HG03135 (cell line): ENCODE measurements at regions not wholly inside any gene's neighbourhood (a gene's known extent, or its start where the extent isn't known, plus 50 kb on each side); places are given as distances from the start of the nearest gene placed in this dataset.

ENCODE experiments used
- ATAC-seq: cut with Tn5 transposase; IDR thresholded peaks from one replicate; pipeline ENCODE4 v1.9.1; 2021; ENCODE audit warnings: mild to moderate bottlenecking, moderate library complexity; ENCODE audit not compliant: unreplicated experiment

GRCh38 chr21:17903929-17904639 is 84.9 kb upstream of the C21orf91 start:
- no peak for ATAC-seq

GRCh38 chr21:17903029-17903806 is 84.1 kb upstream of the C21orf91 start:
- no peak for ATAC-seq

- ATAC-seq = no peak
Observed at GRCh38 chr21:17901458-17902079, 82.4 kb upstream of the C21orf91 start.

GRCh38 chr21:17900990-17901385 is 81.8 kb upstream of the C21orf91 start:
- ATAC-seq = no peak

GRCh38 chr21:17900281-17900989 is 81.3 kb upstream of the C21orf91 start:
- no peak for ATAC-seq

GRCh38 chr21:17889171-17889570 is 70.0 kb upstream of the C21orf91 start:
- no peak for ATAC-seq

- ATAC-seq = no peak
Observed at GRCh38 chr21:17869115-17869514, 50.0 kb upstream of the C21orf91 start.
